OCI-LY7 (cell line): ENCODE measurements at regions not wholly inside any gene's neighbourhood (a gene's known extent, or its start where the extent isn't known, plus 50 kb on each side); places are given as distances from the start of the nearest gene placed in this dataset.

Experiments used
- CTCF ChIP-seq: fragments of 200-600 bp; sonication (generic); conservative IDR thresholded peaks from 2 replicates; pipeline ENCODE4 v1.5.1; 2014; ENCODE audit warnings: mild to moderate bottlenecking, antibody characterized with exemption, low read length, moderate library complexity, mixed read lengths
- EZH2phosphoT487 ChIP-seq: fragments of 200-600 bp; sonication (generic); IDR thresholded peaks from 2 replicates; pipeline ENCODE4 v1.6.1; 2018; ENCODE audit warnings: low read depth, borderline replicate concordance, mild to moderate bottlenecking, mixed run types, antibody characterized with exemption, low read length, moderate library complexity, mixed read lengths

GRCh38 chr11:109016724-109017123 is 351.9 kb downstream of the DDX10 start:
- TF ChIP-seq CTCF (no peak), EZH2phosphoT487 (no peak)
